HG02870 (cell line): ENCODE measurements at regions not wholly inside any gene's neighbourhood (a gene's known extent, or its start where the extent isn't known, plus 50 kb on each side); places are given as distances from the start of the nearest gene placed in this dataset.

ENCODE experiments used
- ATAC-seq: cut with Tn5 transposase; IDR thresholded peaks from one replicate; pipeline ENCODE4 v1.9.1; 2021; ENCODE audit warnings: mild to moderate bottlenecking, moderate library complexity; ENCODE audit not compliant: unreplicated experiment

DNA sequence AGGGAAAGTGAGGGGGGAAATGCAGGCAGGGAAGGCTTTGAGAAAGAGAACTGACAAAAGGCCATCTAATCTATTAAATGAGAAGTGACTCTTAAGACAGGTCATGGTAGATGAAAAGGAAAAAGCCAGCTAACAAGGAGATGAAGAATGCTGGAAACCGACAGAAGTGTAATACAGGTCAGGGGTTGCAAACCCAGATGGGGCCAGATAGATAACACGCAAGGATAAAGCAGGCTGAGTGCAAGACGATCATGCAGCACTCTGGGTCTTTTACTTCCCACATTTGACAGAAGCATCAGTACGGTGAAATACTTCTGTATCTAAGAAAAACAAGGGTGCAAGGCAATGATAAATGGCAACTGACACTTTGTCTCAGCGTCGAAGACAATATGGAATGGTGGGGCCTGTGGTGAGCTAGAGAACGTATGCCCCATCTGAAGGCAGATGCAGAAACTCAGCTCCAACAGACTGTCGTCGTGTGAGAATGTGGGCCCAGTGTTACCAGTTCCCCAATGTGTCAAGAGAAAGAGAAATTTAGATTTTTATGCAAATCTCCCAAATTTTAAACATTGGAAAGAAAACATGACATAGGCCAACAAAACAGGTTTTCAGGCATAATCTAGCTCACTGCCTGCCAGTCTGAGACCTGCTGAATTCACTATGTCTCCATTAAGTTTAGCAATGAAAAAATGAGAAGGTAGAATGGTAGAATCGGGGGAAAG lies 187.4 kb downstream of the PHLDA1 start:
- ATAC-seq = no peak

DNA sequence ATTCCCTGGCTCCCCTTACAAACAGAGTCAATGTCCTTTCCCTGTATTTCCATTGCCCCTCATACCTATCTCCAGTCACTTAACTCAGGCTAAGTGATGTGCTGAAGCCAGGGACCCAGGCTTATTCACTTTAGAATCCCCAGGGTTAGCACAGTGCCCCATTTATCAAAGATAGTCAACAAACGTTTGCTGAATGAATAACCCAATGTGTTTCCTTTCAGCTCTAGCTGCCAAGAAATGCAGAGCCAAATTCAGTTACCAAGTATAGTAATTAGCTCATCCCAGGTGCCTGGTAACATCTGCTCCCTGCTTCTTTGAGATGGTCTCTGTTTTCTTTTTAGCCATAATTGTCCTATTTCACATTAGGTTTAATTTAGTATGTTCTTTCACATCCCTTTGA lies 189.5 kb downstream of the PHLDA1 start:
- ATAC-seq = no peak

- ATAC-seq = peak; percentile 86
Measured at GRCh38 chr12:75840994-75841355, 190.6 kb downstream of the PHLDA1 start.

GRCh38 chr12:75838309-75838708 lies 193.3 kb downstream of the PHLDA1 start:
- no peak for ATAC-seq

DNA sequence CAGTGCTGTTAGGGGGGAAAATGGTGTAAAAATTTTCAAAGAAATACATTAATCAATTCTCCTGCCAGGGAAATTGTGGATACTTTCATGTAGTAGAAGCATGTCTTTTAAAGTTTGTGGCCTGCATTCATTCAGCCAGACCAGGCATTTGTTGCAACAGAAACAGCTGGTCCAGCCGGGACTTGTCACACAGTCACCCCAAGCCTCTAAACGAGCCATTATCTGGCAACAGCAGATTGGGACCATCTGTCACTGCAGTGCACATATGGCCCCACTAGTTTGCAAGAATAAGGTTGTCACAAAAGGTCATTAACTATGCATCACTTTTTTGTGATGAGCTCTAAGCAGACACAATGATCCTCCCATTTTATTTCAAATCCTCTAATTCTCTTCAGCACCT lies 193.9 kb downstream of the PHLDA1 start:
- ATAC-seq = no peak

DNA sequence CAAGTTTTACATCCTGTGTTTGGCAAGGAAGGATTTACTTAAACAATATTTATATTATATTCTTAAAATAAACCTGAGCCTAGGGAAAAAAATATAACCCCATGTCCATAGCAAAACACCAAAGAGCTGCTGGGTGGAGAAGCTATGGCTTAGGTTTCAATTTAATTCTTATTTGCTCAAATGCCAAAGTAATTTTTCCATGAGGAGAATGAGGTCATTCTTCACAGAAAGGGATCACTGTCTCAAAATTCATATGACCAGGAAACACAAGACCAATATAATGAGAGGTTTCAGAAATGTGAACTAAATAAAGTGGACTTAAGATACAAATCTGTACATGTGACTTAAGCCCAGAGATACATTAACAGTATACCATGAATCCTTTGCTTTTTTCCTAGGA lies 195.0 kb downstream of the PHLDA1 start:
- no peak for ATAC-seq

GRCh38 chr12:75834591-75834990 lies 197.0 kb downstream of the PHLDA1 start:
- no peak for ATAC-seq

DNA sequence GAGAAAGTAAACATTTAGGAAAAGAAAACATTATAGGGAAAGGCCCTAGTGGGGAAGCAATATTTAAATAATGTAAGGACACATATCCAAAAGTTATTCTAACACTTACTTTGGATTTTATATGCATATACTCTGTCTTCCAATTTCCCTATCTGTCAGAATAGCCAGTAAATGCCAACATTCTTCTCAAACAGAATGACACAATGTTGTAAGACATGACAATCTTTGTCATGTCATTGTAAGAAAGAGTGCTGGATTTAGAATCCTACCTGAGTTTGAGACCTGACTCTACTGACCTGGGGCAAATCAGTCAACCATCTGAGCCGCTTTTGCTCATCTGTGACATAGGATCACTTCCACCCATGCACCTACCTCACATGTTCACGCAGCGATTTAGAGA lies 198.3 kb downstream of the PHLDA1 start:
- ATAC-seq = no peak

- ATAC-seq = no peak
Measured at GRCh38 chr12:75831402-75831801, 200.2 kb downstream of the PHLDA1 start.

DNA sequence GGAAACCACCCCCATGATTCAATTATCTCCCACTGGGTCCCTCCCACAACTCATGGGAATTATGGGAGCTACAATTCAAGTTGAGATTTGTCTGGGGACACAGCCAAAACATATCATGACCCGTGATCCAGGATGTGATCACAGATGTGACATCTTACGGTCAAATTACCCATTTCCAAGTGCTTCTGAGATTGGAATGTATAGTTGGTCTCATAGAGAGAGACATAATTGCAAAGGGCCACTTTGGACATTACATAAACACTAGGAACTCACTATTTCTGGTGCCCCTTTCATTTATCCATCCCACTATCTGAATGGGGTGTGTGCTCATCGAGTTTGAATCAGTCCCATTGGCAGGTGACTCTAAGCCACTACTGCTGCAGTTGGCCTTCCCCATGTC lies 204.5 kb downstream of the PHLDA1 start:
- ATAC-seq = no peak

GRCh38 chr12:75825686-75826085 lies 205.9 kb downstream of the PHLDA1 start:
- no peak for ATAC-seq

GRCh38 chr12:75823475-75823874 lies 208.1 kb downstream of the PHLDA1 start:
- no peak for ATAC-seq

- no peak for ATAC-seq
Measured at GRCh38 chr12:75822416-75822815, 209.2 kb downstream of the PHLDA1 start.

GRCh38 chr12:75820848-75821578 lies 210.6 kb downstream of the PHLDA1 start:
- no peak for ATAC-seq

DNA sequence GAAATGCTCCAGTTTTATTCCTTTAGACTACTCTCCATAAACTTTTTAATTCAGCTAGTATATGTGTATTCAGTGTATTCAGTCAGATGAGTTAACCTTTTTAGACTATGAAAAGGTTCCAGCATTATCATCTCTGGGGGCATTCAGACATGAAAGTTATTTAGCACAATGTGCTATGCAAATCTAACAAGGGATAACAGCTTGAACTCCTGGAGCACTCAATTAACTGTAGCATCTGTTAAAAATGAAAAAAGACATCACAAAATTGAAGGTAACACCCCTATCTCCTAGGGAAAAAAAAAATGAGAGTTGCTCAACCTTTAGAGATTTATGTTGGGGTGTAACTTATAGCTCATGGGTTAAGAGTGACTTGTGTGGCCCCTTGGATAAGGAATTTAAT lies 211.5 kb downstream of the PHLDA1 start:
- ATAC-seq = no peak

DNA sequence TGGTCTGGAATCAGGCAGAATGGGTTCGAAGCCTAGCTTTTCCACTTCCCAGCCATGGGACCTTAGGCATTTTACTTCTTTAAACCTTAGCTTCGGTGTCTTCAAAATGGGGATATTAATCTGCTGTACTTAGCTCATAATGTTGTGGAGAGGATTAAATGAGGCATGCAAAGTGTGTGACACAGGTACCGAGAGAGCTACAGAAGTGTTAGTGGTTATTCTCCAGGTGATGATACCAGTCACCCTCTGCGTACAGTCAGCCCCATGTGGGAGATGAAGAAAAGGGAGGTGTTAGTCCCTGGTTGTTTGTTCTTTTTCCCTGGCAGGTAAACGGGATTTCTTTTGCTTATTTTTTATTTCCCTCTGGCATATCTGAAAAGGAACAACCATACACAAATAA lies 212.1 kb downstream of the PHLDA1 start:
- no peak for ATAC-seq

- ATAC-seq = no peak
Measured at GRCh38 chr12:75818863-75819262, 212.7 kb downstream of the PHLDA1 start.

DNA sequence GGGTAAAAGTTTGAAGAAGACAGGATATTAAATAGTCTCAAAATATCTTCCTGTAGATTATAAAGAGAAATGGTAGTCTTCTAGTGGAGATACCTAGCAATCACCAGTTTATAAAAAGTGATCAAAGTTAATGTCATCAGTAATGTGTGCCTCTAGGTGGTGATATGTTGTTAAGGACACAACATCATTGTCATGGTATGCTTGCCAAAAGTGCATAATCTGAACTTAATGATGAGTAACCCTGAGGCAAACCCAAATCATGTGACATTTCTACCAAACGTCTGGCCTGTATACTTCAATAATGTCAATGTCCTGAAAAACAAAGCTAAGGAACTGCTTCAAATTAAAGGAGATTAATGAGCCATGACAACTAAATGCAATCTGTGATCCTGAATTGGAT lies 214.7 kb downstream of the PHLDA1 start:
- ATAC-seq = no peak

DNA sequence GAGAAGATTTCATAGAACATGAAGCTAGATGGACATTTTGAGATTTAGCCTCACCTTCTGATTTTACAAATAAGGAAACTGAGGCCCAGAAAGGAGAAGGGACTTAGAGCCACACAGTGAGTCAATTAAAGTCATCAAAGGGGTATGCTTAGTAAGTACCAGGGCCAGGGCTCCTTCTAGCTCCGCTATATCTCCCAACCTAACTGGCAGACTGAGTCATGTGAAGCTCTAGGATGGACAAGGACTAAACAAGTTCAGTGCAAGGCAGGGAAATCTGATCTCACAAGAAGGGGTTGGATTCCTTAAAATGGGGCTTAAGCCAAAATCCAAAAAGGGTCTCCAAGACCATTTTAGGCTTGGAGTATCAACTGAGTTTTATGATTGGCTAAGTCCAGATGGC lies 215.8 kb downstream of the PHLDA1 start:
- no peak for ATAC-seq

DNA sequence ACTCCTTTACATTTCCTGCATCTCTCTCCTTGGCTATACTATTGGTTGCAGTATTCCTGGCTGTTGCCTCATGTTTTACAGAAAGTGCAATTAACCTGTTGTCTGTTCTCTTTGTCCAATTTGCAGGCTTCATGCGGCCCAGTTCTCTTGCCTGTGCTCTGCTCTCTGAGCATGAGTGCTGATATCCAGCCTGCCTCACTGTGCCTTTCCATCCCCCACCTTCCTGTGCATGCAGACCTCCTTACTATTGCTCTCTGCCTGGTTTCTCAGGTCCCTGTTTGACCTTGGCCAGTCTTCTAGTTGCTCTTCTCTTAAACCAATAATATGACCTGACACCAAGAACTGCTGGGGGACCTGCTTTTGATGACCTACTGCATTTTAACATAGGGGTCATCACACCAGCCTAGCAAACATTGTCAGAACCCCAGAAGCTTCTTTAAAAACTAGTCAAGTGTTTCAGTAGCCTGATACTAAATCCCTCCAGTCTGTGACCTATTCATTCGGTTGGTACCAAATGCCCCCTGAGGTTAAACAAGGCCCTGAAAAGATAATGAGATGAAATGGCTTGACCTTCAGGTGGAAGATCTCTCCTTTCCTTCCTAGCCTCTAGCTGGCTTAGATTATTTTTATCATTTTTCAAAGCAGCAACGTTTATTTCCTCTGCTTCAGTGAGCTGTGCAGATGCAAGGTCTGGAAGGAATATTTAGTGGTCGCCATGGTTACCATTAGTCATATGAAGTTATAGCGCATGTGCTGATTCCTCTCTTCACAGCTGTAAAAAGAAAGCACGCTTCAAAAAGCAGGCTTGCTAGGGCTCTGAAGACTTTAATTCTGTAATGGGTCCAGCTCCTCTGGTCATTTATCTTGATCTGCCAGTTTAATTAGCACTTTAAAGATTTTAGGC lies 216.5 kb downstream of the PHLDA1 start:
- peak; percentile 57 for ATAC-seq

DNA sequence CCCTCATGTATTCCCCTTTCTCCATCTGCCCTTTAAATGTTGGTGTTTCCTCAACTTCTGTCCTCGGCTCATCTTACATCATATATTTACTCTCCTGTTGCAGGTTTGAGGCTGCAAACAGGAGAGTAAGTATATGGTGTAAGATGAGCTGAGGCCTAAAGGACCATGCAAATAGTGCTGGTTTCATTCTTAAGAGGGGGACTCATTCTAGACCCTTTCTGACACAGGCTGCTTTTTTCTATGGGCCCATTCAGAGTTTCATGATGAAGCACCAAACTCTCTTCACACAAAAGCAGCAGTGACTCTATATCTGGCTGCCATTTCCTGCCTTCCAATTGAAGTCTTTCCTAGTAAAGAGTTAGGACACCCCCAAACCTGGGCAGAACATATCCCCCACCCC lies 218.5 kb downstream of the PHLDA1 start:
- ATAC-seq = no peak
